HEK293 (cell line): ENCODE measurements at regions not wholly inside any gene's neighbourhood (a gene's known extent, or its start where the extent isn't known, plus 50 kb on each side); places are given as distances from the start of the nearest gene placed in this dataset.

Experiments used
- CTCF ChIA-PET: fragments of 350-600 bp; formaldehyde crosslinking; extraction: SDS; loops from one replicate; lab custom pipeline; 2021; ENCODE audit warnings: antibody characterized with exemption; lab: Yijun Ruan, JAX
- POLR2A ChIA-PET: fragments of 300-600 bp; formaldehyde crosslinking; extraction: SDS; loops from one replicate; lab custom pipeline; 2020; ENCODE audit warnings: antibody characterized with exemption, inconsistent platforms; lab: Yijun Ruan, JAX
- H3K27ac ChIP-seq: fragments of 200-500 bp; sonication (Bioruptor generic); 2 replicates; pipeline ENCODE4 v1.5.1; 2014; ENCODE audit warnings: low read depth, low read length, control low read depth, inconsistent platforms; ENCODE audit errors: extremely low read depth
- H3K36me3 ChIP-seq, 2 experiments: fragments of 200-500 bp in 1 of 2; sonication (Bioruptor generic) in 1 of 2; 1 replicate in 1 of 2; 2 replicates in 1 of 2; pipeline ENCODE4 v1.5.1; 2014 to 2017; ENCODE audit warnings: inconsistent platforms in 2 of 2, low read length in 2 of 2; ENCODE audit not compliant: control insufficient read depth in 2 of 2, insufficient read depth in 1 of 2
- H3K4me1 ChIP-seq: fragments of 200-500 bp; sonication (Bioruptor generic); 2 replicates; pipeline ENCODE4 v1.5.1; 2014; ENCODE audit warnings: mild to moderate bottlenecking, low read length, inconsistent platforms; ENCODE audit not compliant: control insufficient read depth, insufficient read depth
- H3K4me3 ChIP-seq: 2 replicates; pipeline ENCODE4 v1.5.1; 2011; ENCODE audit warnings: low read depth, mild to moderate bottlenecking, control low read depth, low read length, moderate library complexity
- H3K9me3 ChIP-seq: fragments of 200-500 bp; sonication (Bioruptor generic); 2 replicates; pipeline ENCODE4 v1.5.1; 2014; ENCODE audit warnings: low read depth, low read length, inconsistent platforms; ENCODE audit not compliant: control insufficient read depth, insufficient read depth
- MEIS1 ChIP-seq: sonication (generic); formaldehyde crosslinking; IDR thresholded peaks from 2 replicates; pipeline ENCODE4 v1.8.1; 2022; ENCODE audit warnings: missing genetic modification reagents, mild to moderate bottlenecking, borderline replicate concordance
- MZF1 ChIP-seq: fragments of 450-650 bp; formaldehyde crosslinking; IDR thresholded peaks from 2 replicates; pipeline ENCODE4 v1.5.1; 2017; ENCODE audit warnings: missing biosample characterization, missing genetic modification characterization, borderline replicate concordance
- PRDM2 ChIP-seq: fragments of 450-650 bp; formaldehyde crosslinking; IDR thresholded peaks from 2 replicates; pipeline ENCODE4 v1.5.1; 2016; ENCODE audit warnings: missing biosample characterization, missing genetic modification characterization, borderline replicate concordance
- PRDM4 ChIP-seq: fragments of 450-650 bp; formaldehyde crosslinking; IDR thresholded peaks from 2 replicates; pipeline ENCODE4 v1.5.1; 2017; ENCODE audit warnings: missing biosample characterization, missing genetic modification characterization
- SP2 ChIP-seq: fragments of 450-650 bp; formaldehyde crosslinking; IDR thresholded peaks from 2 replicates; pipeline ENCODE4 v1.5.1; 2016; ENCODE audit warnings: missing biosample characterization, missing genetic modification characterization
- ZBTB20 ChIP-seq: fragments of 450-650 bp; formaldehyde crosslinking; IDR thresholded peaks from 2 replicates; pipeline ENCODE4 v1.5.1; 2016; ENCODE audit warnings: missing biosample characterization, missing genetic modification characterization
- ZBTB49 ChIP-seq: fragments of 450-650 bp; formaldehyde crosslinking; IDR thresholded peaks from 2 replicates; pipeline ENCODE4 v1.5.1; 2016; ENCODE audit warnings: missing biosample characterization, missing genetic modification characterization, low read depth
- ZFP37 ChIP-seq: fragments of 450-650 bp; formaldehyde crosslinking; IDR thresholded peaks from 2 replicates; pipeline ENCODE4 v1.5.1; 2016; ENCODE audit warnings: missing biosample characterization, missing genetic modification characterization
- ZIC2 ChIP-seq: fragments of 450-650 bp; formaldehyde crosslinking; IDR thresholded peaks from 2 replicates; pipeline ENCODE4 v1.5.1; 2016; ENCODE audit warnings: missing biosample characterization, missing genetic modification characterization
- ZNF174 ChIP-seq: fragments of 450-650 bp; formaldehyde crosslinking; IDR thresholded peaks from 2 replicates; pipeline ENCODE4 v1.5.0; 2017; ENCODE audit warnings: missing biosample characterization, mild to moderate bottlenecking, missing genetic modification characterization
- ZNF248 ChIP-seq: fragments of 450-650 bp; formaldehyde crosslinking; IDR thresholded peaks from 2 replicates; pipeline ENCODE4 v1.5.1; 2017; ENCODE audit warnings: missing biosample characterization, missing genetic modification characterization
- ZNF274 ChIP-seq, 2 experiments: fragments of 200-500 bp in 1 of 2; fragments of 450-650 bp in 1 of 2; sonication (Bioruptor generic) in 1 of 2; formaldehyde crosslinking in 1 of 2; IDR thresholded peaks; 2 replicates each; pipeline versions ENCODE4 v1.5.1 to v1.6.1; 2014 to 2016; ENCODE audit warnings: borderline replicate concordance in 1 of 2, inconsistent platforms in 1 of 2, low read length in 1 of 2, missing biosample characterization in 1 of 2, missing genetic modification characterization in 1 of 2
- ZNF335 ChIP-seq: fragments of 450-650 bp; formaldehyde crosslinking; conservative IDR thresholded peaks from 2 replicates; pipeline ENCODE4 v1.5.1; 2016; ENCODE audit warnings: missing biosample characterization, missing genetic modification characterization
- ZNF404 ChIP-seq: fragments of 450-650 bp; formaldehyde crosslinking; IDR thresholded peaks from 2 replicates; pipeline ENCODE4 v1.5.1; 2017; ENCODE audit warnings: missing biosample characterization, missing genetic modification characterization
- ZNF488 ChIP-seq: fragments of 450-650 bp; formaldehyde crosslinking; IDR thresholded peaks from 2 replicates; pipeline ENCODE4 v1.5.1; 2016; ENCODE audit warnings: missing biosample characterization, missing genetic modification characterization
- ZNF514 ChIP-seq: fragments of 450-650 bp; formaldehyde crosslinking; IDR thresholded peaks from 2 replicates; pipeline ENCODE4 v1.5.1; 2016; ENCODE audit warnings: missing biosample characterization, missing genetic modification characterization

GRCh38 chr2:60118917-60119316, 434.5 kb downstream of the BCL11A start (continued):
- no peak for TF ChIP-seq ZNF488 (tag by site-specific recombination)
- no peak for TF ChIP-seq ZNF174 (tag by site-specific recombination)
- no peak for TF ChIP-seq ZIC2 (tag by site-specific recombination)
- no peak for TF ChIP-seq ZNF248 (tag by site-specific recombination)
- TF ChIP-seq PRDM4 = no peak

GRCh38 chr2:60118061-60118460, 435.4 kb downstream of the BCL11A start:
- no peak for TF ChIP-seq ZNF335
- no peak for TF ChIP-seq ZBTB20 (tag by site-specific recombination)
- no peak for TF ChIP-seq MZF1 (tag by site-specific recombination)
- no peak for TF ChIP-seq ZFP37 (tag by site-specific recombination)
- Histone ChIP-seq H3K27ac (no peak overlapping the region), H3K36me3 (no peaks in the 10 kb centered on the region), H3K4me3 (no peak overlapping the region), H3K4me1 (no peaks in the 10 kb centered on the region), H3K9me3 (no peaks in the 10 kb centered on the region; the same call in 1 of the 2 replicates)
- ChIA-PET POLR2A (no interaction called here), CTCF (interaction anchor here (0.7 to 1.0 kb wide), 2 partner anchors 35 to 1093 kb away, joined by 3 read pairs; no protein-coding TSS in a partner anchor)

- ChIA-PET POLR2A (no interaction called here), CTCF (no interaction called here)
- Histone ChIP-seq H3K4me3 (no peak overlapping the region), H3K9me3 (no peaks in the 10 kb centered on the region; the same call in 1 of the 2 replicates), H3K27ac (no peak overlapping the region), H3K4me1 (no peaks in the 10 kb centered on the region), H3K36me3 (no peaks in the 10 kb centered on the region)
- no peak for TF ChIP-seq SP2
- TF ChIP-seq ZNF514 (tag by site-specific recombination) = no peak
- TF ChIP-seq PRDM4 = no peak
- TF ChIP-seq MEIS1 (CRISPR knock-in tag) = no peak
- TF ChIP-seq PRDM2 (tag by site-specific recombination) = no peak
- no peak for TF ChIP-seq ZBTB49 (tag by site-specific recombination)
- TF ChIP-seq ZNF274 (IDR thresholded peaks at IDR 0.05; ENCODE audit: low read length) = no peak
- no peak for TF ChIP-seq ZNF274 (tag by site-specific recombination; IDR thresholded peaks at IDR 0.05; ENCODE audit: borderline replicate concordance)
- no peak for TF ChIP-seq ZNF404 (tag by site-specific recombination)
Observed at GRCh38 chr2:60116161-60116875, 437.1 kb downstream of the BCL11A start.
